ENCODE measurements at regions not wholly inside any gene's neighbourhood (a gene's known extent, or its start where the extent isn't known, plus 50 kb on each side); places are given as distances from the start of the nearest gene placed in this dataset.

DNA sequence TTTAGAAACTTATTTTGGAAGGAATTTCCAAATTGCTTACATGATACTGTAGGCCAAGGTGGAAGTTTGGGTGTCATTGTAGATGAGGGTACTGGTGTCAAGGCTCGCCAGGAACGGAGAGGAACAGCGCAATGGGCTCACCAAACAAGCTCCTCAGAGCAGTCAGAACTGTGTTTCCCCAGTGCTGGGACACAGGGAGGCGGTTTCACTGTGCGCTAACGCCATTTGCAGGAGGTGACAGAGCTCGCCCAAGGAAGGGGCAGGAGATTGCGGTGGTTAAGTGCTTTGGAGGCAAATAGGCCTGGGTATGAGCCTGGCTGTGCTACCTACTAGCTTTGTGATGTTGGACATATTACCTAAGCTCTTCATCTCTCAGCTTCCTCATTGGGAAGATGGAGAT is 57.3 kb downstream of the HHEX start:
- no peak for DNase-seq (ENCODE audit: extremely low spot score, unreplicated experiment)
- no peaks in the 10 kb centered on the region for H3K4me1 Mint-ChIP-seq (ENCODE audit: unreplicated experiment)
- TF ChIP-seq, protein P1, sequence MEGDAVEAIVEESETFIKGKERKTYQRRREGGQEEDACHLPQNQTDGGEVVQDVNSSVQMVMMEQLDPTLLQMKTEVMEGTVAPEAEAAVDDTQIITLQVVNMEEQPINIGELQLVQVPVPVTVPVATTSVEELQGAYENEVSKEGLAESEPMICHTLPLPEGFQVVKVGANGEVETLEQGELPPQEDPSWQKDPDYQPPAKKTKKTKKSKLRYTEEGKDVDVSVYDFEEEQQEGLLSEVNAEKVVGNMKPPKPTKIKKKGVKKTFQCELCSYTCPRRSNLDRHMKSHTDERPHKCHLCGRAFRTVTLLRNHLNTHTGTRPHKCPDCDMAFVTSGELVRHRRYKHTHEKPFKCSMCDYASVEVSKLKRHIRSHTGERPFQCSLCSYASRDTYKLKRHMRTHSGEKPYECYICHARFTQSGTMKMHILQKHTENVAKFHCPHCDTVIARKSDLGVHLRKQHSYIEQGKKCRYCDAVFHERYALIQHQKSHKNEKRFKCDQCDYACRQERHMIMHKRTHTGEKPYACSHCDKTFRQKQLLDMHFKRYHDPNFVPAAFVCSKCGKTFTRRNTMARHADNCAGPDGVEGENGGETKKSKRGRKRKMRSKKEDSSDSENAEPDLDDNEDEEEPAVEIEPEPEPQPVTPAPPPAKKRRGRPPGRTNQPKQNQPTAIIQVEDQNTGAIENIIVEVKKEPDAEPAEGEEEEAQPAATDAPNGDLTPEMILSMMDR (IDR thresholded peaks at IDR 0.05): no peak
- no peaks in the 10 kb centered on the region for H3K36me3 Mint-ChIP-seq (ENCODE audit: unreplicated experiment)
- H3K4me3 Mint-ChIP-seq (ENCODE audit: unreplicated experiment): no peak overlapping the region
- no peaks in the 10 kb centered on the region for H3K9me3 Mint-ChIP-seq (ENCODE audit: unreplicated experiment)
- H3K27me3 Mint-ChIP-seq (ENCODE audit: unreplicated experiment): peaks cover 37% of the 10 kb centered on the region
- no peak overlapping the region for H3K27ac Mint-ChIP-seq (ENCODE audit: unreplicated experiment)

DNA sequence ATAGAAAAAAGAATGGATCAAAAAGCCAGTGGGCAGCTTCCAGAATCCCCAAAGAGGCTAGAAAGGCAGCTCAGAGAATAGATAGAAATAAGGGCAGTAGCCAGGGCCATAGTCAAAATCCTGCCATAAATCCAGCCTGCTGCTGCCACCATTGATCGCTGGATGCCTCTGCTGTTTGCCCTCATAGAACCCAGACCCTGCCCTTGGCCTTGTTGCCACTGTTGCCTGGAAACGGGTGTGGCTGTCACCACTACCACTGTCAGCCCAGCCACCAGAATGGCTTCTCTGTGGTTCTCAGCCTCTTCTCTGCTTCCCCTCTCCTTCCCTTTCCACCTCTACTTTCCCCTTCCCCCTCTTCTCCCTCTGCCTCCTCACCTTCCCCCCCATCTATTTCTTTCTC is 57.8 kb downstream of the HHEX start:
- TF ChIP-seq, protein P1 (IDR thresholded peaks at IDR 0.05): no peak
- H3K9me3 Mint-ChIP-seq (ENCODE audit: unreplicated experiment): no peaks in the 10 kb centered on the region
- H3K4me3 Mint-ChIP-seq (ENCODE audit: unreplicated experiment): no peak overlapping the region
- no peaks in the 10 kb centered on the region for H3K4me1 Mint-ChIP-seq (ENCODE audit: unreplicated experiment)
- H3K27me3 Mint-ChIP-seq (ENCODE audit: unreplicated experiment): peaks cover 32% of the 10 kb centered on the region
- H3K27ac Mint-ChIP-seq (ENCODE audit: unreplicated experiment): no peak overlapping the region
- no peaks in the 10 kb centered on the region for H3K36me3 Mint-ChIP-seq (ENCODE audit: unreplicated experiment)
- no peak for DNase-seq (ENCODE audit: extremely low spot score, unreplicated experiment)

DNA sequence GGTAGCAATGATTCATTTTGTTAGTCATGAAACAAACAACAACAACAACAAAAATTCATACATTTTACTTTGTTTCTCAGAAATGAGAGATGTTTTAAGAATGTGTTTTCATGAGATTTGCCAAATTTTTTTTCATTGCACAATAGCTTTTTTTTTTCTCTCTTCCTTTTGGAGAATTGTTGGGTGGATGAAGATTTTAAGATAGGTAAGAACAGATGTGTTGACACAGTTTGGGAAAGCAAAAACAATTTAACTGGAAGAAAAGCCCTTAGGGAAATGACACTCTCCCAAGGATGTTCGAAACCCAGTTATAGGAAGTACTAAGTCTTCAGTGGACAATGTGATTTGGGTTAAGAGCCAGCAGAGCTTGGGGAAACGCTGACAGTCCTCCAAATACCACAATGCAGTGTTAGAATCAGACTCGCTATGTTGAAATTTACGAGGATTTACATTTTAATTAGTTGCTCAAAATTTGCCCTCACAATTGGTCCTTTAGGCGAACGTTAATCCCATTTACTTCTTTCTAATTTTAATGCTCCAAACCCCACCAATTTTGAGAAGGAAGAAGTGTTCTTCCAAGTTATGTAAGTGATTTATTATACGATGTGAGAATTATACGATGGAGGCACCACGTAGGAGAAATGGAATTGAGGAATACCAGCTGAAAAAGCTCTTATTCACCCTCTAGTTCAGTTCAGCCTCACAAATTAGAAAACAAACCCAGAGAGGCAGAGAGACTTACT is 61.2 kb downstream of the HHEX start:
- no peak for DNase-seq (ENCODE audit: extremely low spot score, unreplicated experiment)
- Mint-ChIP-seq H3K4me1 (ENCODE audit: unreplicated experiment) (no peaks in the 10 kb centered on the region), H3K4me3 (ENCODE audit: unreplicated experiment) (no peak overlapping the region), H3K27me3 (ENCODE audit: unreplicated experiment) (peaks cover 15% of the 10 kb centered on the region), H3K36me3 (ENCODE audit: unreplicated experiment) (no peaks in the 10 kb centered on the region), H3K9me3 (ENCODE audit: unreplicated experiment) (no peaks in the 10 kb centered on the region), H3K27ac (ENCODE audit: unreplicated experiment) (no peak overlapping the region)
- TF ChIP-seq, protein P1 (IDR thresholded peaks at IDR 0.05): no peak

DNA sequence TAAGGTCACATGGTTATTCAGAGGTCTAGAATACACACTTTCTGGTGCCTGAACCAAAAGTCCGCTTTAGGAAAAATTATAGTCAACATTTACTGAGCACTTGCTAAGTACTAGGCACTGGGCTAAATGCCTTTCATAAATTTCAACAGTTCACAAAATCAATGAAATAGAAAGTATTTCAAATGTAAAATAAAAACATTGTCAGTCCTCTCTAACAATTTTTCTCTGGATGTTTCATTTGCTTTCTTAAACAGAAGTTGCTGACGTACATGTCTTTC is 61.7 kb downstream of the HHEX start:
- TF ChIP-seq, protein P1 (IDR thresholded peaks at IDR 0.05): no peak
- Mint-ChIP-seq H3K27me3 (ENCODE audit: unreplicated experiment) (peaks cover 15% of the 10 kb centered on the region), H3K9me3 (ENCODE audit: unreplicated experiment) (no peaks in the 10 kb centered on the region), H3K4me3 (ENCODE audit: unreplicated experiment) (no peak overlapping the region), H3K36me3 (ENCODE audit: unreplicated experiment) (no peaks in the 10 kb centered on the region), H3K4me1 (ENCODE audit: unreplicated experiment) (peaks cover under 1% of the 10 kb centered on the region), H3K27ac (ENCODE audit: unreplicated experiment) (no peak overlapping the region)
- DNase-seq (ENCODE audit: extremely low spot score, unreplicated experiment): no peak

DNA sequence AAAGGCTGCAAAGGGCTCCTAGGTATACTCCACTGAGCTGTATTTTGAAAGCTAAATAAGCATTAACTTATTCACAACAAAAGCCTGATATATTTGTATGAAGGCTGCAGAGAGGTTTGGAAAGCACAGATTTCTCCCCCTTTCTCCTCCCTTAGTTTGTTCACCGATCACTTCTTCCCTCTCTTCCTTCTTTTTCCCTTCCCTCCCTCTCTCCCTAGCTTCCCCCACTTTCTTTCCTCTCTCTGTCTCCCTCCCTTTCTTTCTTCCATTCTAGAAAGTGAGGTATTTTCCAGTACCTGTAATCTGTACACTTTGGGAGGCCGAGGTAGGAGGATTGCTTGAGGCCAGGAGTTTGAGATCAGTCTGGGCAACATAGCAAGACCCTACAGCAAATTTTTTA is 62.1 kb downstream of the HHEX start:
- H3K27me3 Mint-ChIP-seq (ENCODE audit: unreplicated experiment): peaks cover 15% of the 10 kb centered on the region
- DNase-seq (ENCODE audit: extremely low spot score, unreplicated experiment): no peak
- H3K4me1 Mint-ChIP-seq (ENCODE audit: unreplicated experiment): peaks cover 4% of the 10 kb centered on the region
- no peaks in the 10 kb centered on the region for H3K36me3 Mint-ChIP-seq (ENCODE audit: unreplicated experiment)
- H3K4me3 Mint-ChIP-seq (ENCODE audit: unreplicated experiment): no peak overlapping the region
- H3K9me3 Mint-ChIP-seq (ENCODE audit: unreplicated experiment): no peaks in the 10 kb centered on the region
- H3K27ac Mint-ChIP-seq (ENCODE audit: unreplicated experiment): no peak overlapping the region
- TF ChIP-seq, protein P1 (IDR thresholded peaks at IDR 0.05): no peak
